KG1 (cell line): ENCODE measurements at regions not wholly inside any gene's neighbourhood (a gene's known extent, or its start where the extent isn't known, plus 50 kb on each side); places are given as distances from the start of the nearest gene placed in this dataset.

Experiments
- DNase-seq: peaks from one replicate; lab custom pipeline; 2025; lab: John Stamatoyannopoulos, UW

GRCh38 chr14:101120641-101121507 lies 217.4 kb upstream of the RTL1 start:
- DNase-seq = peak; percentile 69

GRCh38 chr14:101121508-101122139 lies 218.1 kb upstream of the RTL1 start:
- no peak for DNase-seq

- DNase-seq = no peak
Observed at GRCh38 chr14:101122237-101123141, 219.0 kb upstream of the RTL1 start.

- no peak for DNase-seq
Observed at GRCh38 chr14:101123618-101124510, 220.3 kb upstream of the RTL1 start.

GRCh38 chr14:101124815-101125214 lies 221.3 kb upstream of the RTL1 start:
- no peak for DNase-seq

DNA sequence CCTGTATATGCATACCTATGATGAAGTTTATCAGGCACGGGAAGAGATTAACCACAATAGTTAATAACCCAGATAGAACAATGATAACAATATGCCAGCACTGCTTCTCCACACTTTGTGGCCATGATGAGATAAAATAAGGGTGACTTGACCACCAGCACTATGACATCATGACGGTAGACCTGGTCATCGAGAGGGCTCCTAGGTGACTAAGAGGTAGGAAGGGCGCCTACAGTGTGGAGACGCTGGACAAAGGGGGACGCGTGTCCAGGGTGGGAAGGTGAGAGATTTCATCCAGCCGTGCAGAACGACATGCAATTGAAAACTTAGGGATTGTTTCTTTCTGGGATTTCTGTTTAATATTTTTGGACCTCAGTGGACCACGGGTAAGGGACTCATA lies 221.8 kb upstream of the RTL1 start:
- DNase-seq = no peak

GRCh38 chr14:101125719-101126651 lies 222.5 kb upstream of the RTL1 start:
- no peak for DNase-seq

- DNase-seq = no peak
Observed at GRCh38 chr14:101126731-101127130, 223.2 kb upstream of the RTL1 start.

DNA sequence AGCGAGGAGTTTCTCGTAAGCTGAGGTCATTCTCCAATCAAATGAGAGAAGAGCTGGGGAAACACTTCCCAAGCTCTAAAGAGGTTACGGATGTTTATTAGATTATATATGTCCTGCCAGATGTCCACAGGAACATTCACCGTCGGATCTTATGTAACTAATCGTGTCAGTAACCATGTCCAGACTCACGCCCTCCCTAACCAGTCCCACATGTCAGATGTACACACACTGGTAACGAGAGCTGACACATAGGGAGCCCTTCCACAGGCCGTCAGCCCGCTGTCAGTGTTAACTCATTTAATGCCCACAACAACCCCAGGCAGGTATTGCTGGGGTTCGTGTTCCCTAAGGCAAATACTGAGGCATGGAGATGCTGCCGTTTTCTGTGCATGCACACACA lies 223.7 kb upstream of the RTL1 start:
- no peak for DNase-seq

- no peak for DNase-seq
Observed at GRCh38 chr14:101128478-101129321, 225.2 kb upstream of the RTL1 start.

GRCh38 chr14:101129521-101130167 lies 226.1 kb upstream of the RTL1 start:
- no peak for DNase-seq

GRCh38 chr14:101130861-101131260 lies 227.3 kb upstream of the RTL1 start:
- no peak for DNase-seq

- no peak for DNase-seq
Observed at GRCh38 chr14:101131451-101131916, 228.0 kb upstream of the RTL1 start.

GRCh38 chr14:101132051-101132571 lies 228.6 kb upstream of the RTL1 start:
- DNase-seq = no peak

DNA sequence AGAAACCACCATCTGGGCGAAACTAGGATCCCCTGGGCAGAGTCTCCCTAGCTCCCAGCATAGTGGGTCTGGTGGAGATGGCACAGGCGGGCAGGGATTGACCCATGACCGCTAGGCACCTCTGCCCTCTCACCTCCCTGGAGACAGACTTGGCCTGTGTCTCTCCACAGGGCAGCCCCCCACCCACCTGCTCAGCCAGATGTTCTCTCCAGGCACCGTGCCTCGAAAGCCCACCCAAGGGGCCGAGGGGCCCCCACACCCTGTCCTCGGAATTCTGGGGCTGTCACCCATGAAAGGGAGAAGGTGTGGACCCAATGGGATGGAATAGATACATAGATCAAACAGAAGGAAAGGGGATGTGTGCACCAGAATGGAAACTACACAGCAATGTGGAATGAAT lies 229.1 kb upstream of the RTL1 start:
- no peak for DNase-seq

GRCh38 chr14:101133068-101133467 lies 229.5 kb upstream of the RTL1 start:
- DNase-seq = no peak

- DNase-seq = no peak
Observed at GRCh38 chr14:101134161-101134631, 230.7 kb upstream of the RTL1 start.

DNA sequence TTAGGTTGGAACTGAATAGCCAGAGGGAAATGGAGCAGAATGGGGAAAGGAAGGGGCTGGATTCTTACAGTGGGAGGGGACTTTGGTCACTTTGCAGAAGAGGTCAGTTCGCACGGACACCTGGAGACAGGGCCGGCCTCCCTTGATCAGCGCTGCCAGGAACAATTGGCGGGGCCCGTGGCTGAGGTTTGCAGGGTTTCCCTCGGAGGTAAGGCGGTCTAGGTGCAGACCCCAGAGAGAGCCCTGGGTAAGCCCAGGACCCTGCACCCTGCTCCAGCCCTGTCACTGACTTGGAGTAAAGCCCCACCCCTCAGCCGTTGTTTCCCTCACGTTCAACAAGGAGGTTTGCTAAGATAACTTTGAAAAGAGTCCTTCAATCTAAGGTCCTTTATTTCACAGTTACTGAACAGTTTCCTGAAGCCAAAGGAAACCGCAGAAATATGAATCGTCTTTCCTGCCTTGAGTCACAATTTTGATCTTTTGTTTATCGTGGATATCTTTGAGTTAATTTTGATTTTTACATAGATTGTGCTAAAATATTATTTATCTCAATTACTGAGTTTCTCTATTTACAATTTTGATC lies 231.4 kb upstream of the RTL1 start:
- DNase-seq = no peak
